ENCODE measurements at regions not wholly inside any gene's neighbourhood (a gene's known extent, or its start where the extent isn't known, plus 50 kb on each side); places are given as distances from the start of the nearest gene placed in this dataset.

DNA sequence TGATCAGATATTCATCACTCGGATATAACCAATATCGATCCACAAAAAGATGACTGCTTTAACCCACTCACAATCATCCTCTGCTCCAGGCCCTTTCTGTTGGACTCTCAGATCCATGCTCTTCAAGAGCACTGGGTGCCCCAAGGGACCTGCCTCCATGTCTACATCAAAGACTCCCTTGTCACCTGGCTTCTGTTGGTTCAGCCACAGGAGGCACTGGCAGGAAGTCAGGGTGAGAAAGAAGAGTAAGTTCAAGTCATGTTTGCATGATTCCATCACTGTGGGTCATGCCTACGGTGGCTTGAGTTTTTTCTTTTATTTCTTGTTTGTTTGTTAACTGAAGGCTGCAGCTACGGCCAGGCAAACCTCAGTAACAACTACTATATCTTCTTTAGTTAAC is 243.3 kb downstream of the ADGRG6 start:
- intact Hi-C loops (cut with micrococcal nuclease; ENCODE audit: unreplicated experiment), result no loop called here
- no peaks in the 10 kb centered on the region for H3K9me3 ChIP-seq (replicated peaks; ENCODE audit: control insufficient read depth, insufficient read depth, low read length)
- no peak overlapping the region for H3K4me2 ChIP-seq (ENCODE audit: control insufficient read depth, insufficient read depth)
- H4K20me1 ChIP-seq (ENCODE audit: control insufficient read depth, insufficient read depth), result no peaks in the 10 kb centered on the region
- in situ Hi-C loops (cut with MboI), result no loop called here
- no TSS peak for BruUV-seq (replicated peaks)
- POLR2A ChIA-PET, result no interaction called here
- H3K27ac ChIP-seq (ENCODE audit: control insufficient read depth, insufficient read depth), result no peak overlapping the region
- FAIRE-seq (no peak), DNase-seq (ENCODE audit: low read depth, low spot score) (no peak), ATAC-seq (no peak)
- H3K79me2 ChIP-seq (ENCODE audit: control insufficient read depth, insufficient read depth, low read length), result no peaks in the 10 kb centered on the region
- no peaks in the 10 kb centered on the region for H3K36me3 ChIP-seq (ENCODE audit: control insufficient read depth in 2 of 2, insufficient read depth in 2 of 2, low read length in 1 of 2)
- no peak overlapping the region for H3K9ac ChIP-seq (ENCODE audit: control insufficient read depth, insufficient read depth, low read length)
- SMC1A ChIA-PET (ENCODE audit: uncharacterized antibody, unreplicated experiment), result no interaction called here
- no peaks in the 10 kb centered on the region for H3K27me3 ChIP-seq (replicated peaks in 1 of 2; ENCODE audit: control insufficient read depth in 2 of 2, insufficient read depth in 2 of 2, low read length in 1 of 2)
- H2AFZ ChIP-seq (ENCODE audit: control insufficient read depth, low read depth, low read length), result no peak overlapping the region
- no peak for TF ChIP-seq CHD4 (IDR thresholded peaks at IDR 0.05)
- TF ChIP-seq, protein P1, sequence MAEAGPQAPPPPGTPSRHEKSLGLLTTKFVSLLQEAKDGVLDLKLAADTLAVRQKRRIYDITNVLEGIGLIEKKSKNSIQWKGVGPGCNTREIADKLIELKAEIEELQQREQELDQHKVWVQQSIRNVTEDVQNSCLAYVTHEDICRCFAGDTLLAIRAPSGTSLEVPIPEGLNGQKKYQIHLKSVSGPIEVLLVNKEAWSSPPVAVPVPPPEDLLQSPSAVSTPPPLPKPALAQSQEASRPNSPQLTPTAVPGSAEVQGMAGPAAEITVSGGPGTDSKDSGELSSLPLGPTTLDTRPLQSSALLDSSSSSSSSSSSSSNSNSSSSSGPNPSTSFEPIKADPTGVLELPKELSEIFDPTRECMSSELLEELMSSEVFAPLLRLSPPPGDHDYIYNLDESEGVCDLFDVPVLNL (IDR thresholded peaks at IDR 0.05; ENCODE audit: low read depth, low read length), result no peak
- no peak for TF ChIP-seq MEF2A (IDR thresholded peaks at IDR 0.05; ENCODE audit: insufficient read depth, low read depth, low read length)
- TF ChIP-seq JUNB (IDR thresholded peaks at IDR 0.05), result no peak
- TF ChIP-seq MTA2 (IDR thresholded peaks at IDR 0.05; ENCODE audit: low read depth), result no peak
- no peak for TF ChIP-seq DPF2 (IDR thresholded peaks at IDR 0.05)
- no peak for TF ChIP-seq HDAC6 (IDR thresholded peaks at IDR 0.05; ENCODE audit: unreplicated experiment)
- no peak for TF ChIP-seq NFXL1 (IDR thresholded peaks at IDR 0.05; ENCODE audit: borderline replicate concordance)
- TF ChIP-seq, protein P2, sequence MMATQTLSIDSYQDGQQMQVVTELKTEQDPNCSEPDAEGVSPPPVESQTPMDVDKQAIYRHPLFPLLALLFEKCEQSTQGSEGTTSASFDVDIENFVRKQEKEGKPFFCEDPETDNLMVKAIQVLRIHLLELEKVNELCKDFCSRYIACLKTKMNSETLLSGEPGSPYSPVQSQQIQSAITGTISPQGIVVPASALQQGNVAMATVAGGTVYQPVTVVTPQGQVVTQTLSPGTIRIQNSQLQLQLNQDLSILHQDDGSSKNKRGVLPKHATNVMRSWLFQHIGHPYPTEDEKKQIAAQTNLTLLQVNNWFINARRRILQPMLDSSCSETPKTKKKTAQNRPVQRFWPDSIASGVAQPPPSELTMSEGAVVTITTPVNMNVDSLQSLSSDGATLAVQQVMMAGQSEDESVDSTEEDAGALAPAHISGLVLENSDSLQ (IDR thresholded peaks at IDR 0.05), result no peak
- no peak for TF ChIP-seq CREB1 (IDR thresholded peaks at IDR 0.05; ENCODE audit: low read depth)
- no peak for TF ChIP-seq SUZ12 (IDR thresholded peaks at IDR 0.05; ENCODE audit: unreplicated experiment)
- TF ChIP-seq HCFC1 (IDR thresholded peaks at IDR 0.05; ENCODE audit: low read length), result no peak
- no peak for TF ChIP-seq RCOR1 (conservative IDR thresholded peaks at IDR 0.05; ENCODE audit: low read depth, low read length)
- TF ChIP-seq SMARCA5 (IDR thresholded peaks at IDR 0.05), result no peak
- TF ChIP-seq MYC (IDR thresholded peaks at IDR 0.05; ENCODE audit: insufficient read depth, insufficient read length, insufficient replicate concordance, low read length, severe bottlenecking), result no peak
- TF ChIP-seq SPI1 (IDR thresholded peaks at IDR 0.05; ENCODE audit: borderline replicate concordance, insufficient read depth, low read depth, low read length), result no peak
- TF ChIP-seq TCF3 (IDR thresholded peaks at IDR 0.05; ENCODE audit: borderline replicate concordance, insufficient read depth, low read depth, low read length), result no peak
- no peak for TF ChIP-seq MTA3 (IDR thresholded peaks at IDR 0.05; ENCODE audit: borderline replicate concordance, low read length)
- TF ChIP-seq, protein P3, sequence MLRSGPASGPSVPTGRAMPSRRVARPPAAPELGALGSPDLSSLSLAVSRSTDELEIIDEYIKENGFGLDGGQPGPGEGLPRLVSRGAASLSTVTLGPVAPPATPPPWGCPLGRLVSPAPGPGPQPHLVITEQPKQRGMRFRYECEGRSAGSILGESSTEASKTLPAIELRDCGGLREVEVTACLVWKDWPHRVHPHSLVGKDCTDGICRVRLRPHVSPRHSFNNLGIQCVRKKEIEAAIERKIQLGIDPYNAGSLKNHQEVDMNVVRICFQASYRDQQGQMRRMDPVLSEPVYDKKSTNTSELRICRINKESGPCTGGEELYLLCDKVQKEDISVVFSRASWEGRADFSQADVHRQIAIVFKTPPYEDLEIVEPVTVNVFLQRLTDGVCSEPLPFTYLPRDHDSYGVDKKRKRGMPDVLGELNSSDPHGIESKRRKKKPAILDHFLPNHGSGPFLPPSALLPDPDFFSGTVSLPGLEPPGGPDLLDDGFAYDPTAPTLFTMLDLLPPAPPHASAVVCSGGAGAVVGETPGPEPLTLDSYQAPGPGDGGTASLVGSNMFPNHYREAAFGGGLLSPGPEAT (IDR thresholded peaks at IDR 0.05; ENCODE audit: low read depth), result no peak
- H3K4me3 ChIP-seq, result no peak overlapping the region
- RAD21 ChIA-PET (ENCODE audit: unreplicated experiment), result no interaction called here
- no peaks in the 10 kb centered on the region for H3K4me1 ChIP-seq (ENCODE audit: control insufficient read depth, insufficient read depth, low read length)
- CTCF ChIA-PET, result no interaction called here
- WGBS (ENCODE audit: insufficient coverage, insufficient replicate concordance, low lambda C conversion rate, missing lambda C conversion rate), result 63% methylated on average over 4 of the region's 4 CpGs

All from GM12878 (cell line).